ENCODE measurements at regions not wholly inside any gene's neighbourhood (a gene's known extent, or its start where the extent isn't known, plus 50 kb on each side); places are given as distances from the start of the nearest gene placed in this dataset.
A peak's percentile ranks its signal among the peaks of the same experiment; 100 is the strongest.

GRCh38 chrX:16436348-16437188 lies 213.4 kb upstream of the S100G start:
- no peak overlapping the region for H3K27ac Mint-ChIP-seq
- intact Hi-C loops (cut with micrococcal nuclease) = no loop called here

DNA sequence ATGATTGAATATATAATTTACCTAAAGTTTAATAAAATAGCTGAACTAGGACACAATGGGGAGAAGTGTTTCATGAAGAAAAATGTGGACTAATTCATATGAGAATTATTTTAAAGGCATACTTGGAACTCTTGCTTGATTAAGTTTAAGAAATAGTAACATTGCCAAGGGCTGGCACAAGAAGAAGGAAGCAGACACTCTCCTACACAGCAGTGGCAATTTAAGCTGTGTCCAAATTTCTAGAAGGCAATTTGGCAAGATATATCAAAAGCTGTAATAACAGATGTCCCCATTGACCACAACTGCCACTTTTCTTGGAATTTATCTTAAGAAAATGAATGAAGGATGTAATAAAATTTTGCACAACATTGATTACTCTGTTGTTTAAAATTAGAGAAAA lies 209.5 kb upstream of the S100G start:
- H3K9me3 Mint-ChIP-seq = no peaks in the 10 kb centered on the region
- no peaks in the 10 kb centered on the region for H3K4me1 ChIP-seq (ENCODE audit: control insufficient read depth, insufficient read depth, low read length)
- no peak for DNase-seq
- no peak overlapping the region for H3K4me3 Mint-ChIP-seq
- no peaks in the 10 kb centered on the region for H3K27me3 ChIP-seq (ENCODE audit: control insufficient read depth, insufficient read depth, low read length)
- H3K9me3 ChIP-seq (ENCODE audit: control insufficient read depth, insufficient read depth, low read length) = no peaks in the 10 kb centered on the region
- ATAC-seq = no peak
- no peak overlapping the region for H3K4me3 ChIP-seq (ENCODE audit: low read length)
- no peaks in the 10 kb centered on the region for H3K36me3 Mint-ChIP-seq
- no peaks in the 10 kb centered on the region for H3K4me1 Mint-ChIP-seq
- no peak overlapping the region for H3K27ac ChIP-seq (ENCODE audit: low read length)
- H3K36me3 ChIP-seq (ENCODE audit: control insufficient read depth, insufficient read depth, low read length) = no peaks in the 10 kb centered on the region
- H3K27me3 Mint-ChIP-seq (ENCODE audit: low read depth in 2 of 2) = peaks cover 10 to 15% of the 10 kb centered on the region in 2 donors
- no peak for TF ChIP-seq CTCF (IDR thresholded peaks at IDR 0.05)
- intact Hi-C loops (cut with micrococcal nuclease) = loop anchor here (5.0 to 10.0 kb wide), 3 partner anchors 316 to 753 kb away; partner anchors contain the start of gene GRPR
- no peak overlapping the region for H3K27ac Mint-ChIP-seq

More at GRCh38 chrX:16436348-16437188, 213.4 kb upstream of the S100G start:
- Histone ChIP-seq H3K27ac (ENCODE audit: low read length) (no peak overlapping the region), H3K9me3 (ENCODE audit: control insufficient read depth, insufficient read depth, low read length) (no peaks in the 10 kb centered on the region), H3K4me3 (ENCODE audit: low read length) (no peak overlapping the region), H3K4me1 (ENCODE audit: control insufficient read depth, insufficient read depth, low read length) (peaks cover 7% of the 10 kb centered on the region), H3K36me3 (ENCODE audit: control insufficient read depth, insufficient read depth, low read length) (no peaks in the 10 kb centered on the region), H3K27me3 (ENCODE audit: control insufficient read depth, insufficient read depth, low read length) (no peaks in the 10 kb centered on the region)
- ATAC-seq (peak; percentile 34 to 83 (median 46)), DNase-seq (peak in 1 of 2 donors; percentile 73)
- no peaks in the 10 kb centered on the region for H3K36me3 Mint-ChIP-seq
- 42% methylated on average over 9 of the region's 12 CpGs for WGBS (ENCODE audit: insufficient coverage)
- TF ChIP-seq CTCF (IDR thresholded peaks at IDR 0.05) = peak; percentile 45
- no peaks in the 10 kb centered on the region for H3K9me3 Mint-ChIP-seq
- peaks cover 5 to 7% of the 10 kb centered on the region in 2 donors for H3K4me1 Mint-ChIP-seq
- peaks cover 5 to 7% of the 10 kb centered on the region in 2 donors for H3K27me3 Mint-ChIP-seq (ENCODE audit: low read depth in 2 of 2)
- no peak overlapping the region for H3K4me3 Mint-ChIP-seq

- DNase-seq (no peak), ATAC-seq (no peak)
- peaks cover 6 to 10% of the 10 kb centered on the region in 2 donors for H3K27me3 Mint-ChIP-seq (ENCODE audit: low read depth in 2 of 2)
Observed at GRCh38 chrX:16444353-16444752, 205.6 kb upstream of the S100G start.

More at GRCh38 chrX:16444353-16444752, 205.6 kb upstream of the S100G start:
- Histone ChIP-seq H3K27me3 (ENCODE audit: control insufficient read depth, insufficient read depth, low read length) (no peaks in the 10 kb centered on the region), H3K36me3 (ENCODE audit: control insufficient read depth, insufficient read depth, low read length) (no peaks in the 10 kb centered on the region), H3K9me3 (ENCODE audit: control insufficient read depth, insufficient read depth, low read length) (no peaks in the 10 kb centered on the region), H3K27ac (ENCODE audit: low read length) (no peak overlapping the region), H3K4me1 (ENCODE audit: control insufficient read depth, insufficient read depth, low read length) (no peaks in the 10 kb centered on the region), H3K4me3 (ENCODE audit: low read length) (no peak overlapping the region)
- no peak overlapping the region for H3K4me3 Mint-ChIP-seq
- intact Hi-C loops (cut with micrococcal nuclease) = loop anchor here (5.0 to 10.0 kb wide), 3 partner anchors 320 to 757 kb away; partner anchors contain the start of gene GRPR
- no peaks in the 10 kb centered on the region for H3K4me1 Mint-ChIP-seq
- WGBS (ENCODE audit: insufficient coverage) = 84% methylated on average over 7 of the region's 7 CpGs
- TF ChIP-seq CTCF (IDR thresholded peaks at IDR 0.05) = no peak
- no peak overlapping the region for H3K27ac Mint-ChIP-seq
- H3K36me3 Mint-ChIP-seq = no peaks in the 10 kb centered on the region
- H3K9me3 Mint-ChIP-seq = no peaks in the 10 kb centered on the region
